ENCODE measurements at regions not wholly inside any gene's neighbourhood (a gene's known extent, or its start where the extent isn't known, plus 50 kb on each side); places are given as distances from the start of the nearest gene placed in this dataset.

DNA sequence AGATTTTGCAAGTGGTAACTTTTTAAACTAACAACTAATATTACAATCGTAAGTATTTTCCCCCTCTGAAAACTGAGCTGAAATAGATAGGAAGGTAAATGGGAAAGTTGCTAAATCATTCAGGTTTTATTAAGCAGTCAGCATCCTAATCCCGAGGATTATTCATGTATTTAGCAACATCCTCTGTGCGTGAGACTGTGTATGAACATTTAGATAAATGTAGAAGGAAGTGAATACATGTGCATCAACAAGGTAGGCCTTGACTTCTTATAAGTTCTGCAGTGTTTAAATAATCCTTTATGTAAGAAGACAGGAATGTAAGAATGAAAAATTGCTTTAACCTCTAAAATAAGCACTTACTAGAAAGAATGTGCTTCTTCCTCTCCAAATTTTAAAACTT lies 745.9 kb upstream of the TENM4 start:
- no peaks in the 10 kb centered on the region for H3K79me2 ChIP-seq (ENCODE audit: insufficient read depth, low read length)
- no peaks in the 10 kb centered on the region for H3K27me3 ChIP-seq (ENCODE audit: insufficient read depth, low read length)
- H2AFZ ChIP-seq (ENCODE audit: low read length) = no peak overlapping the region
- no peaks in the 10 kb centered on the region for H4K20me1 ChIP-seq (ENCODE audit: insufficient read depth, low read length)
- H3K9me2 ChIP-seq (ENCODE audit: low read depth, low read length) = no peaks in the 10 kb centered on the region
- H3K4me1 ChIP-seq (ENCODE audit: insufficient read depth, low read length, severe bottlenecking) = no peaks in the 10 kb centered on the region
- H3F3A ChIP-seq (ENCODE audit: insufficient read depth, low read length) = no peaks in the 10 kb centered on the region
- H3K27ac ChIP-seq (ENCODE audit: low read depth, low read length, poor library complexity, severe bottlenecking) = no peak overlapping the region
- no peak overlapping the region for H3K9ac ChIP-seq (ENCODE audit: low read length)
- TF ChIP-seq, protein P1, sequence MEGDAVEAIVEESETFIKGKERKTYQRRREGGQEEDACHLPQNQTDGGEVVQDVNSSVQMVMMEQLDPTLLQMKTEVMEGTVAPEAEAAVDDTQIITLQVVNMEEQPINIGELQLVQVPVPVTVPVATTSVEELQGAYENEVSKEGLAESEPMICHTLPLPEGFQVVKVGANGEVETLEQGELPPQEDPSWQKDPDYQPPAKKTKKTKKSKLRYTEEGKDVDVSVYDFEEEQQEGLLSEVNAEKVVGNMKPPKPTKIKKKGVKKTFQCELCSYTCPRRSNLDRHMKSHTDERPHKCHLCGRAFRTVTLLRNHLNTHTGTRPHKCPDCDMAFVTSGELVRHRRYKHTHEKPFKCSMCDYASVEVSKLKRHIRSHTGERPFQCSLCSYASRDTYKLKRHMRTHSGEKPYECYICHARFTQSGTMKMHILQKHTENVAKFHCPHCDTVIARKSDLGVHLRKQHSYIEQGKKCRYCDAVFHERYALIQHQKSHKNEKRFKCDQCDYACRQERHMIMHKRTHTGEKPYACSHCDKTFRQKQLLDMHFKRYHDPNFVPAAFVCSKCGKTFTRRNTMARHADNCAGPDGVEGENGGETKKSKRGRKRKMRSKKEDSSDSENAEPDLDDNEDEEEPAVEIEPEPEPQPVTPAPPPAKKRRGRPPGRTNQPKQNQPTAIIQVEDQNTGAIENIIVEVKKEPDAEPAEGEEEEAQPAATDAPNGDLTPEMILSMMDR (IDR thresholded peaks at IDR 0.05; ENCODE audit: low read length) = no peak
- TF ChIP-seq EZH2 (IDR thresholded peaks at IDR 0.05; ENCODE audit: borderline replicate concordance, low read length) = no peak
- H3K36me3 ChIP-seq (ENCODE audit: insufficient read depth, low read length) = no peaks in the 10 kb centered on the region
- no peaks in the 10 kb centered on the region for H3K9me3 ChIP-seq (ENCODE audit: low read length)
- H3K4me3 ChIP-seq (ENCODE audit: low read depth, low read length, poor library complexity, severe bottlenecking) = no peak overlapping the region
- H3K4me2 ChIP-seq (ENCODE audit: low read length) = no peak overlapping the region

- H3K4me1 ChIP-seq (ENCODE audit: insufficient read depth, low read length, severe bottlenecking) = no peaks in the 10 kb centered on the region
- H3K27me3 ChIP-seq (ENCODE audit: insufficient read depth, low read length) = no peaks in the 10 kb centered on the region
- no peak overlapping the region for H3K4me3 ChIP-seq (ENCODE audit: low read depth, low read length, poor library complexity, severe bottlenecking)
- no peak overlapping the region for H2AFZ ChIP-seq (ENCODE audit: low read length)
- H4K20me1 ChIP-seq (ENCODE audit: insufficient read depth, low read length) = no peaks in the 10 kb centered on the region
- H3K9me3 ChIP-seq (ENCODE audit: low read length) = no peaks in the 10 kb centered on the region
- H3K4me2 ChIP-seq (ENCODE audit: low read length) = no peak overlapping the region
- no peak overlapping the region for H3K27ac ChIP-seq (ENCODE audit: low read depth, low read length, poor library complexity, severe bottlenecking)
- H3K9me2 ChIP-seq (ENCODE audit: low read depth, low read length) = no peaks in the 10 kb centered on the region
- no peak for TF ChIP-seq EZH2 (IDR thresholded peaks at IDR 0.05; ENCODE audit: borderline replicate concordance, low read length)
- TF ChIP-seq, protein P1 (IDR thresholded peaks at IDR 0.05; ENCODE audit: low read length) = no peak
- H3K9ac ChIP-seq (ENCODE audit: low read length) = no peak overlapping the region
- H3F3A ChIP-seq (ENCODE audit: insufficient read depth, low read length) = no peaks in the 10 kb centered on the region
- H3K36me3 ChIP-seq (ENCODE audit: insufficient read depth, low read length) = no peaks in the 10 kb centered on the region
- H3K79me2 ChIP-seq (ENCODE audit: insufficient read depth, low read length) = no peaks in the 10 kb centered on the region
These were observed 742.1 kb upstream of the TENM4 start for GRCh38 chr11:80182901-80183300.

DNA sequence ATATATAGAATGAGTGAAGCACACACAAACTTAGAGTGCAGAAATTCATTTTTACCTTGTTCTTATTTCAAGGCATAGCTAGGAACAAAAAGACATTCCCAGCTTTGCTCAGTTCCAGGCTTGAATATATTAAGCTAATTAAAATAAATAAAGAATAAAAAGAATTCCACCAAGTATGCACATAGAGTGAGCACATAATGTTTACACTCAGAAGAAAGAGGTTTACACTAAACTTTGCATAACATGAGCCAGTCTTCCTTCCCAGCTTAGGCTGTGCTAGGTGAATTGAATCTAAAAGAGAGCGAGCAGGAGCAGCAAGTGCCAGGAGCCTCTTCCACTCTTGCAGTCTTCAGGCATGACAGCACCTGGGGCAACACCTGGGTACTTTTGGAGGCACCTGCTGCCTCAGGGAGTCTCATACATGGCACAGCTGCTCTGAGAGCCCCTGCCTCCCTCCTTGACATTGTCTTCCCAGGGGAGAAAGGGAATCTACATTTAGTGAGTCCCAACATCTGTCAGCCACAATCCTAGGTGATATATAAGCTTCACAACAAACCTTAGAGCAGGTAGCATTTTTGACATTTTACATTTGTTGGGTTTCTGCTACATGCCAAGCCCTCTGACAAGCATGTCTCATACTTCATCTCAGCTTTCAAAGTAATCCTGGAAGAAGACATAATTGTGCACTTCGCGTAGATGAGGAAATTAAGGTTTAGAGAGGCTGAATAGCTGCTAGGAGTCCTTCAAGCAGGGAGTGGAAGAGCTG lies 732.7 kb upstream of the TENM4 start:
- Histone ChIP-seq H3K4me3 (ENCODE audit: low read depth, low read length, poor library complexity, severe bottlenecking) (no peak overlapping the region), H3K27ac (ENCODE audit: low read depth, low read length, poor library complexity, severe bottlenecking) (no peak overlapping the region), H3K36me3 (ENCODE audit: insufficient read depth, low read length) (no peaks in the 10 kb centered on the region), H3K9ac (ENCODE audit: low read length) (no peak overlapping the region), H3K9me2 (ENCODE audit: low read depth, low read length) (no peaks in the 10 kb centered on the region), H4K20me1 (ENCODE audit: insufficient read depth, low read length) (no peaks in the 10 kb centered on the region), H3K4me2 (ENCODE audit: low read length) (no peak overlapping the region), H3F3A (ENCODE audit: insufficient read depth, low read length) (no peaks in the 10 kb centered on the region), H3K4me1 (ENCODE audit: insufficient read depth, low read length, severe bottlenecking) (no peaks in the 10 kb centered on the region), H2AFZ (ENCODE audit: low read length) (no peak overlapping the region), H3K9me3 (ENCODE audit: low read length) (no peaks in the 10 kb centered on the region), H3K27me3 (ENCODE audit: insufficient read depth, low read length) (no peaks in the 10 kb centered on the region), H3K79me2 (ENCODE audit: insufficient read depth, low read length) (no peaks in the 10 kb centered on the region)
- no peak for TF ChIP-seq EZH2 (IDR thresholded peaks at IDR 0.05; ENCODE audit: borderline replicate concordance, low read length)
- TF ChIP-seq, protein P1 (IDR thresholded peaks at IDR 0.05; ENCODE audit: low read length) = no peak

Data from OCI-LY1 (cell line).